Caco-2 (cell line): ENCODE measurements at regions not wholly inside any gene's neighbourhood (a gene's known extent, or its start where the extent isn't known, plus 50 kb on each side); places are given as distances from the start of the nearest gene placed in this dataset.

Experiments used
- BruUV-seq: library from RNA; stranded (reverse); fragments of 400-500 nt; replicated peaks from 2 replicates; lab custom pipeline; 2021; lab: Mats Ljungman, UMichigan
- CTCF ChIA-PET: fragments of 300-600 bp; sonication (Branson Sonifier 250); formaldehyde crosslinking; loops from one replicate; lab custom pipeline; 2022; ENCODE audit warnings: antibody characterized with exemption; lab: Charles Lee
- POLR2A ChIA-PET: fragments of 300-600 bp; sonication (Branson Sonifier 250); formaldehyde crosslinking; loops from one replicate; lab custom pipeline; 2022; ENCODE audit warnings: antibody characterized with exemption; lab: Charles Lee
- DNase-seq, 2 experiments: peaks; one replicate each; pipeline versions ENCODE4 v3.0.0 to v3.0.0-alpha.2; 2020 to 2022
- H3K27me3 ChIP-seq: replicated peaks from 2 replicates; pipeline ENCODE4 v1.6.0; 2011; ENCODE audit warnings: low read length; ENCODE audit not compliant: control insufficient read depth, insufficient read depth
- H3K36me3 ChIP-seq: 2 replicates; pipeline ENCODE4 v1.5.1; 2011; ENCODE audit warnings: low read length; ENCODE audit not compliant: control insufficient read depth, insufficient read depth
- H3K4me1 ChIP-seq: fragments of 250-450 bp; sonication (Bioruptor Pico); 2 replicates; pipeline ENCODE4 v1.5.1; 2020; ENCODE audit warnings: mild to moderate bottlenecking
- H3K4me3 ChIP-seq: 2 replicates; pipeline ENCODE4 v1.5.1; 2011; ENCODE audit warnings: low read depth, mild to moderate bottlenecking, control low read depth, low read length
- H3K9me3 ChIP-seq: fragments of 250-450 bp; sonication (Bioruptor Pico); 2 replicates; pipeline ENCODE4 v1.5.1; 2020; ENCODE audit warnings: mild to moderate bottlenecking, moderate library complexity
- H3K27ac Mint-ChIP-seq: one replicate; pipeline ENCODE4 v1.8.0; 2022; ENCODE audit warnings: mixed read lengths; ENCODE audit not compliant: unreplicated experiment
- H3K27me3 Mint-ChIP-seq: one replicate; pipeline ENCODE4 v1.8.0; 2022; ENCODE audit warnings: mixed read lengths; ENCODE audit not compliant: insufficient read depth, unreplicated experiment
- H3K36me3 Mint-ChIP-seq: one replicate; pipeline ENCODE4 v1.8.0; 2022; ENCODE audit warnings: mild to moderate bottlenecking, mixed read lengths; ENCODE audit not compliant: insufficient read depth, unreplicated experiment
- H3K4me1 Mint-ChIP-seq: one replicate; pipeline ENCODE4 v1.8.0; 2022; ENCODE audit warnings: low read depth, mixed read lengths; ENCODE audit not compliant: unreplicated experiment
- H3K4me3 Mint-ChIP-seq: one replicate; pipeline ENCODE4 v1.8.0; 2022; ENCODE audit warnings: mild to moderate bottlenecking, moderate library complexity, mixed read lengths; ENCODE audit not compliant: unreplicated experiment
- H3K9me3 Mint-ChIP-seq: one replicate; pipeline ENCODE4 v1.8.0; 2022; ENCODE audit warnings: mixed read lengths; ENCODE audit not compliant: unreplicated experiment
- intact Hi-C: fragments of 100-400 bp; cut with micrococcal nuclease; formaldehyde crosslinking; loops from one replicate; pipeline ENCODE4 v1.10.0; 2022; ENCODE audit not compliant: unreplicated experiment
- TF ChIP-seq, protein P1 (sequence below), 2 experiments: fragments of 200-600 bp in 1 of 2; IDR thresholded peaks; 1 replicate in 1 of 2; 2 replicates in 1 of 2; pipeline versions ENCODE4 v1.5.1 to v1.8.0; 2011 to 2022; ENCODE audit warnings: antibody characterized with exemption in 1 of 2, control low read depth in 1 of 2, inconsistent platforms in 1 of 2, low read depth in 1 of 2, low read length in 1 of 2, mild to moderate bottlenecking in 1 of 2, moderate library complexity in 1 of 2; ENCODE audit not compliant: insufficient read depth in 1 of 2, severe bottlenecking in 1 of 2, unreplicated experiment in 1 of 2

GRCh38 chr9:22922222-22922621, 475.6 kb downstream of the DMRTA1 start:
- H3K36me3 Mint-ChIP-seq, result no peaks in the 10 kb centered on the region
- Histone ChIP-seq H3K36me3 (no peaks in the 10 kb centered on the region), H3K27me3 (no peaks in the 10 kb centered on the region), H3K9me3 (no peaks in the 10 kb centered on the region), H3K4me1 (no peaks in the 10 kb centered on the region), H3K4me3 (no peak overlapping the region)
- CTCF ChIA-PET, result no interaction called here
- H3K4me1 Mint-ChIP-seq, result no peaks in the 10 kb centered on the region
- no peak overlapping the region for H3K4me3 Mint-ChIP-seq
- BruUV-seq, result no TSS peak
- no peaks in the 10 kb centered on the region for H3K9me3 Mint-ChIP-seq
- TF ChIP-seq, protein P1, sequence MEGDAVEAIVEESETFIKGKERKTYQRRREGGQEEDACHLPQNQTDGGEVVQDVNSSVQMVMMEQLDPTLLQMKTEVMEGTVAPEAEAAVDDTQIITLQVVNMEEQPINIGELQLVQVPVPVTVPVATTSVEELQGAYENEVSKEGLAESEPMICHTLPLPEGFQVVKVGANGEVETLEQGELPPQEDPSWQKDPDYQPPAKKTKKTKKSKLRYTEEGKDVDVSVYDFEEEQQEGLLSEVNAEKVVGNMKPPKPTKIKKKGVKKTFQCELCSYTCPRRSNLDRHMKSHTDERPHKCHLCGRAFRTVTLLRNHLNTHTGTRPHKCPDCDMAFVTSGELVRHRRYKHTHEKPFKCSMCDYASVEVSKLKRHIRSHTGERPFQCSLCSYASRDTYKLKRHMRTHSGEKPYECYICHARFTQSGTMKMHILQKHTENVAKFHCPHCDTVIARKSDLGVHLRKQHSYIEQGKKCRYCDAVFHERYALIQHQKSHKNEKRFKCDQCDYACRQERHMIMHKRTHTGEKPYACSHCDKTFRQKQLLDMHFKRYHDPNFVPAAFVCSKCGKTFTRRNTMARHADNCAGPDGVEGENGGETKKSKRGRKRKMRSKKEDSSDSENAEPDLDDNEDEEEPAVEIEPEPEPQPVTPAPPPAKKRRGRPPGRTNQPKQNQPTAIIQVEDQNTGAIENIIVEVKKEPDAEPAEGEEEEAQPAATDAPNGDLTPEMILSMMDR (IDR thresholded peaks at IDR 0.05; ENCODE audit: insufficient read depth in 1 of 2, low read depth in 1 of 2, low read length in 1 of 2, severe bottlenecking in 1 of 2, unreplicated experiment in 1 of 2), result no peak
- no peak overlapping the region for H3K27ac Mint-ChIP-seq
- POLR2A ChIA-PET, result no interaction called here
- intact Hi-C loops, result no loop called here
- no peak for DNase-seq
- H3K27me3 Mint-ChIP-seq, result no peaks in the 10 kb centered on the region

DNA sequence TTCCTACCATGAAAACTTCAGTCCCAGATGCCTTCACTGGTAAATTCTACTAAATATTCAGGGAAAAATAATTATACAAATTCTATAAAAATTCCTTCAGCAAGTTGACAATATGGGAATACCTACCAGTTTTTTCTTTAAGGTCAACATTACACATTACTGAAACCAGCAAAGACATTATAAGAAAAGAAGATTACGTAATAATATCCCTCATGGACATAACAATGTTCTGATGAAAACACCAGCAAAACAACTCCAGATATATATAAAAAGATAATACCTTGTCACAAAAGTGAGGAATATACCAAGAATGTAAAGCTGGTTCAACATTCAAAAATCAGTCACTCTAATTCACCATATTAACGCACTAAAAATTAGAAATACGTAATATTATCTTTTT, 507.9 kb downstream of the DMRTA1 start:
- no peak for DNase-seq
- Mint-ChIP-seq H3K27ac (no peak overlapping the region), H3K27me3 (peaks cover 4% of the 10 kb centered on the region), H3K36me3 (no peaks in the 10 kb centered on the region), H3K4me3 (no peak overlapping the region), H3K9me3 (peaks cover 8% of the 10 kb centered on the region), H3K4me1 (no peaks in the 10 kb centered on the region)
- POLR2A ChIA-PET, result no interaction called here
- no peak overlapping the region for H3K4me3 ChIP-seq
- BruUV-seq, result no TSS peak
- no peaks in the 10 kb centered on the region for H3K36me3 ChIP-seq
- no peaks in the 10 kb centered on the region for H3K4me1 ChIP-seq
- H3K27me3 ChIP-seq, result no peaks in the 10 kb centered on the region
- TF ChIP-seq, protein P1 (IDR thresholded peaks at IDR 0.05; ENCODE audit: insufficient read depth in 1 of 2, low read depth in 1 of 2, low read length in 1 of 2, severe bottlenecking in 1 of 2, unreplicated experiment in 1 of 2), result no peak
- CTCF ChIA-PET, result no interaction called here
- intact Hi-C loops, result no loop called here
- no peaks in the 10 kb centered on the region for H3K9me3 ChIP-seq

DNA sequence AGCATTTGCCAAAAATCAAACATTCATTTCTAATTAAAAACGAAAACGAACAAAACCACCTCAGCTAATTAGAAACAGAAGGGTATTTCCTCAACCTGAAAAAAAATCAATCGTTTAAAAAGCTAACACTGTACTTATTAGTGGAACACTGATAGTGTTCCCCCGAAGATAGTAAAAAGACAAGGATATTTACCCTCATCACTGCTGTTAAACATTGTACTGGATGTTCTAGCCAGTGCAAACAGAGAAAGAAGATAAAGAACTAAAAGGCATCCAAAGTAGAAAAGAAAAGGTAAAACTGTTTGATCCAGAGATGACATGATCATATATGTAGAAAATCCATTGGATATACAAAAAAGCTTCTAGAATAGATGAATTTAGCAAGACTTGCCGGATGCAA, 508.3 kb downstream of the DMRTA1 start:
- H3K36me3 ChIP-seq, result no peaks in the 10 kb centered on the region
- intact Hi-C loops, result no loop called here
- TF ChIP-seq, protein P1 (IDR thresholded peaks at IDR 0.05; ENCODE audit: insufficient read depth in 1 of 2, low read depth in 1 of 2, low read length in 1 of 2, severe bottlenecking in 1 of 2, unreplicated experiment in 1 of 2), result no peak
- CTCF ChIA-PET, result no interaction called here
- H3K27me3 Mint-ChIP-seq, result peaks cover 4% of the 10 kb centered on the region
- H3K9me3 Mint-ChIP-seq, result peaks cover 8% of the 10 kb centered on the region
- POLR2A ChIA-PET, result no interaction called here
- H3K4me3 ChIP-seq, result no peak overlapping the region
- no peak overlapping the region for H3K4me3 Mint-ChIP-seq
- no peaks in the 10 kb centered on the region for H3K4me1 Mint-ChIP-seq
- H3K4me1 ChIP-seq, result no peaks in the 10 kb centered on the region
- no peaks in the 10 kb centered on the region for H3K9me3 ChIP-seq
- no peak overlapping the region for H3K27ac Mint-ChIP-seq
- BruUV-seq, result no TSS peak
- no peaks in the 10 kb centered on the region for H3K27me3 ChIP-seq
- no peaks in the 10 kb centered on the region for H3K36me3 Mint-ChIP-seq
- no peak for DNase-seq
